ENCODE measurements at regions not wholly inside any gene's neighbourhood (a gene's known extent, or its start where the extent isn't known, plus 50 kb on each side); places are given as distances from the start of the nearest gene placed in this dataset.
"Not testable (repeated sequence)": the region's sequence is repeated elsewhere in the genome, so short reads cannot be mapped to it uniquely, and the experiment has no call there.

GRCh38 chr4:24208691-24209090, 318.8 kb upstream of the PPARGC1A start:
- no peak for DNase-seq (ENCODE audit: low spot score)

- DNase-seq (ENCODE audit: low spot score) = not testable (repeated sequence)
Observed at GRCh38 chr4:24204708-24205107, 314.9 kb upstream of the PPARGC1A start.

- DNase-seq (ENCODE audit: low spot score) = no peak
Observed at GRCh38 chr4:24203926-24204325, 314.1 kb upstream of the PPARGC1A start.

- DNase-seq (ENCODE audit: low spot score) = no peak
Observed at GRCh38 chr4:24202579-24202978, 312.7 kb upstream of the PPARGC1A start.

GRCh38 chr4:24197955-24198354, 308.1 kb upstream of the PPARGC1A start:
- DNase-seq (ENCODE audit: low spot score) = no peak

GRCh38 chr4:24196785-24197184, 306.9 kb upstream of the PPARGC1A start:
- DNase-seq (ENCODE audit: low spot score) = no peak

- DNase-seq (ENCODE audit: low spot score) = no peak
Observed at GRCh38 chr4:24195991-24196736, 306.3 kb upstream of the PPARGC1A start.

- no peak for DNase-seq (ENCODE audit: low spot score)
Observed at GRCh38 chr4:24192018-24192641, 302.3 kb upstream of the PPARGC1A start.

GRCh38 chr4:24190761-24191695, 301.2 kb upstream of the PPARGC1A start:
- no peak for DNase-seq (ENCODE audit: low spot score)

GRCh38 chr4:24188459-24188858, 298.6 kb upstream of the PPARGC1A start:
- no peak for DNase-seq (ENCODE audit: low spot score)

GRCh38 chr4:24186466-24186865, 296.6 kb upstream of the PPARGC1A start:
- no peak for DNase-seq (ENCODE audit: low spot score)

GRCh38 chr4:24181005-24181404, 291.2 kb upstream of the PPARGC1A start:
- DNase-seq (ENCODE audit: low spot score) = no peak

- DNase-seq (ENCODE audit: low spot score) = no peak
Observed at GRCh38 chr4:24180586-24180985, 290.7 kb upstream of the PPARGC1A start.

- no peak for DNase-seq (ENCODE audit: low spot score)
Observed at GRCh38 chr4:24179201-24179840, 289.5 kb upstream of the PPARGC1A start.

GRCh38 chr4:24177443-24177842, 287.6 kb upstream of the PPARGC1A start:
- DNase-seq (ENCODE audit: low spot score) = not testable (repeated sequence)

GRCh38 chr4:24175707-24176106, 285.9 kb upstream of the PPARGC1A start:
- DNase-seq (ENCODE audit: low spot score) = no peak

GRCh38 chr4:24174602-24175001, 284.8 kb upstream of the PPARGC1A start:
- DNase-seq (ENCODE audit: low spot score) = no peak

- no peak for DNase-seq (ENCODE audit: low spot score)
Observed at GRCh38 chr4:24172406-24172805, 282.6 kb upstream of the PPARGC1A start.

- DNase-seq (ENCODE audit: low spot score) = no peak
Observed at GRCh38 chr4:24169956-24170355, 280.1 kb upstream of the PPARGC1A start.

- no peak for DNase-seq (ENCODE audit: low spot score)
Observed at GRCh38 chr4:24168658-24169057, 278.8 kb upstream of the PPARGC1A start.

GRCh38 chr4:24166501-24166900, 276.7 kb upstream of the PPARGC1A start:
- no peak for DNase-seq (ENCODE audit: low spot score)

- DNase-seq (ENCODE audit: low spot score) = no peak
Observed at GRCh38 chr4:24164797-24165196, 274.9 kb upstream of the PPARGC1A start.
